Activated T-helper 1 cell treated with anti-CD3 and anti-CD28 coated beads, Interleukin-12 subunit alpha, Interleukin-12 subunit beta, Interleukin-2, Interleukin-4 antibody, amounts not matched to agents 30 ng/mL and 10 ng/mL and 1 ng/mL, durations not matched to agents 14 hours and 24 hours and 36 hours (primary cell): ENCODE measurements at regions not wholly inside any gene's neighbourhood (a gene's known extent, or its start where the extent isn't known, plus 50 kb on each side); places are given as distances from the start of the nearest gene placed in this dataset.

Experiments used
- DNase-seq: peaks from one replicate; pipeline ENCODE4 v3.0.0; 2021; ENCODE audit warnings: low spot score
- H3K27ac Mint-ChIP-seq: one replicate; pipeline ENCODE4 v1.8.0; 2021; ENCODE audit warnings: mild to moderate bottlenecking, mixed read lengths
- H3K27me3 Mint-ChIP-seq: one replicate; pipeline ENCODE4 v1.8.0; 2022; ENCODE audit warnings: mild to moderate bottlenecking, moderate library complexity, mixed read lengths; ENCODE audit not compliant: insufficient read depth
- H3K36me3 Mint-ChIP-seq: one replicate; pipeline ENCODE4 v1.8.0; 2021; ENCODE audit warnings: low read depth, mixed read lengths
- H3K4me1 Mint-ChIP-seq: one replicate; pipeline ENCODE4 v1.8.0; 2021; ENCODE audit warnings: low read depth, mixed read lengths
- H3K4me3 Mint-ChIP-seq: one replicate; pipeline ENCODE4 v1.8.0; 2021; ENCODE audit warnings: mild to moderate bottlenecking, moderate library complexity, mixed read lengths
- H3K9me3 Mint-ChIP-seq: one replicate; pipeline ENCODE4 v1.8.0; 2021; ENCODE audit warnings: mixed read lengths
- intact Hi-C: fragments of 100-400 bp; cut with micrococcal nuclease; formaldehyde crosslinking; loops from one replicate; pipeline ENCODE4 v1.15.1; 2024

GRCh38 chr11:19598456-19598855 is 114.2 kb upstream of the NAV2 start:
- intact Hi-C loops = no loop called here
- no peak overlapping the region for H3K27ac Mint-ChIP-seq
- no peaks in the 10 kb centered on the region for H3K4me1 Mint-ChIP-seq
- no peak for DNase-seq
- no peaks in the 10 kb centered on the region for H3K36me3 Mint-ChIP-seq
- no peaks in the 10 kb centered on the region for H3K9me3 Mint-ChIP-seq
- no peaks in the 10 kb centered on the region for H3K27me3 Mint-ChIP-seq
- no peak overlapping the region for H3K4me3 Mint-ChIP-seq

DNA sequence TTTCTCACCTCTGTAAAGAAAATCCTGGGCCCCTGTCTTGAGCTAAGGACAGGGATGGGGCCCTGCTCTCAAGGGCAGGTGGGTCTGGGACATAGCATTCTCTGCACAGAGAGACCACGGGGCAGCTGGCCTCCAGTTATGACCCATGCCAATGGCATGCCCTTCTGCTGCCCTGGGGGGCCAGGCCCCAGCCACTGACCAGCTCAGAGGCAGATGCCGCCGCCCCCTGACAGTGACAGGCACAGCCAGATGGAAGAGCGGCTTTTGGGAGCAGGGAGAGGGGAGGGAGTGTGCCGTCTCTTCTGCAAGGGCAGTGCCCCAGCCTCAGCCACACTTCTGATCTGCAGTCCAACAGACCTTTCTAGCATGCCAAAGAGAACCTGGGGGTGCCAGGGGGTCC is 114.8 kb upstream of the NAV2 start:
- Mint-ChIP-seq H3K4me1 (no peaks in the 10 kb centered on the region), H3K36me3 (no peaks in the 10 kb centered on the region), H3K4me3 (no peak overlapping the region), H3K27me3 (no peaks in the 10 kb centered on the region), H3K27ac (no peak overlapping the region), H3K9me3 (no peaks in the 10 kb centered on the region)
- DNase-seq = no peak
- intact Hi-C loops = no loop called here

GRCh38 chr11:19597206-19597605 is 115.4 kb upstream of the NAV2 start:
- H3K27ac Mint-ChIP-seq = no peak overlapping the region
- no peak for DNase-seq
- no peaks in the 10 kb centered on the region for H3K9me3 Mint-ChIP-seq
- intact Hi-C loops = no loop called here
- H3K27me3 Mint-ChIP-seq = no peaks in the 10 kb centered on the region
- H3K4me3 Mint-ChIP-seq = no peak overlapping the region
- H3K36me3 Mint-ChIP-seq = no peaks in the 10 kb centered on the region
- no peaks in the 10 kb centered on the region for H3K4me1 Mint-ChIP-seq

GRCh38 chr11:19595840-19596751 is 116.5 kb upstream of the NAV2 start:
- Mint-ChIP-seq H3K27ac (no peak overlapping the region), H3K4me1 (no peaks in the 10 kb centered on the region), H3K36me3 (no peaks in the 10 kb centered on the region), H3K9me3 (no peaks in the 10 kb centered on the region), H3K4me3 (no peak overlapping the region), H3K27me3 (no peaks in the 10 kb centered on the region)
- DNase-seq = no peak
- intact Hi-C loops = no loop called here

DNA sequence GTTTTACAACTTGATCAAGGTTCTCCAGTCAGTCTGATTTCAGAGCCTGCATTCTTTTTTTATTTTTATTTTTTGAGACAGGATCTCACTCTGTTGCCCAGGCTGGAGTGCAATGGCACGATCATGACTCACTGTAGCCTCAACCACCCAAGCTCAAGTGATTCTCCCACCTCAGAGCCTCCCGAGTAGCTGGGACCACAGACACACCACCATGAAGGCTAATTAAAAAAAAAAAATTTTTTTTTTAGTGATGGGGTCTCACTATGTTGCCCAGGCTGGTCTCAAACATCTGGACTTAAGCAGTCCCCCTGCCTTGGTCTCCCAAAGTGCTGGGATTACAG is 117.2 kb upstream of the NAV2 start:
- intact Hi-C loops = no loop called here
- Mint-ChIP-seq H3K9me3 (no peaks in the 10 kb centered on the region), H3K4me3 (no peak overlapping the region), H3K27ac (no peak overlapping the region), H3K27me3 (no peaks in the 10 kb centered on the region), H3K4me1 (no peaks in the 10 kb centered on the region), H3K36me3 (no peaks in the 10 kb centered on the region)
- no peak for DNase-seq

GRCh38 chr11:19594326-19594725 is 118.3 kb upstream of the NAV2 start:
- H3K27me3 Mint-ChIP-seq = no peaks in the 10 kb centered on the region
- H3K36me3 Mint-ChIP-seq = no peaks in the 10 kb centered on the region
- intact Hi-C loops = no loop called here
- no peak overlapping the region for H3K4me3 Mint-ChIP-seq
- no peaks in the 10 kb centered on the region for H3K9me3 Mint-ChIP-seq
- H3K27ac Mint-ChIP-seq = no peak overlapping the region
- H3K4me1 Mint-ChIP-seq = no peaks in the 10 kb centered on the region
- no peak for DNase-seq

- Mint-ChIP-seq H3K36me3 (no peaks in the 10 kb centered on the region), H3K4me3 (no peak overlapping the region), H3K27me3 (no peaks in the 10 kb centered on the region), H3K4me1 (no peaks in the 10 kb centered on the region), H3K27ac (no peak overlapping the region), H3K9me3 (no peaks in the 10 kb centered on the region)
- intact Hi-C loops = no loop called here
- DNase-seq = no peak
These were observed 119.8 kb upstream of the NAV2 start for GRCh38 chr11:19592842-19593241.

- H3K27me3 Mint-ChIP-seq = no peaks in the 10 kb centered on the region
- intact Hi-C loops = no loop called here
- no peaks in the 10 kb centered on the region for H3K36me3 Mint-ChIP-seq
- H3K4me1 Mint-ChIP-seq = no peaks in the 10 kb centered on the region
- no peak for DNase-seq
- H3K9me3 Mint-ChIP-seq = no peaks in the 10 kb centered on the region
- no peak overlapping the region for H3K27ac Mint-ChIP-seq
- no peak overlapping the region for H3K4me3 Mint-ChIP-seq
These were observed 122.9 kb upstream of the NAV2 start for GRCh38 chr11:19589567-19590260.

DNA sequence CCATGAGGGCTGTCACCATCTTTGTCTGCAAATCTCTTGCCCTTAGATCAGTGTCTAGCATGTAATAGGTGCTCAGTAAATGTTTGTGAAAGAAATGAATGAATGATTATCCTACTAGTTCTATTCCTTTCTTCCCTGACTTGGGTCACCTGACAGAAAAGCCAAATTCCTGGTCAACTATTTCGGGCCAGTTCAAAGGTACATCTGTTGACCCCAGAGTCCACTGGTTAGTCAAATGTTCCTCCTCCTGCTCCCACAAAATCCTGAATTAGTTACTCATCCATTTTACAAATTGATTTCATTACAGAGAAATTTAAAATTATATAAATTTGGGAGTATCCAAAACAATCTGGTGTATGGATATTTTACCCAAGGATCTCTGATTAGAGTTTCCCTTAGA is 124.7 kb upstream of the NAV2 start:
- H3K4me1 Mint-ChIP-seq = no peaks in the 10 kb centered on the region

GRCh38 chr11:19580646-19581045 is 132.0 kb upstream of the NAV2 start:
- no peak overlapping the region for H3K27ac Mint-ChIP-seq
- no peaks in the 10 kb centered on the region for H3K4me1 Mint-ChIP-seq
- peaks cover 4% of the 10 kb centered on the region for H3K9me3 Mint-ChIP-seq
- H3K4me3 Mint-ChIP-seq = no peak overlapping the region
- no peaks in the 10 kb centered on the region for H3K36me3 Mint-ChIP-seq
- no peaks in the 10 kb centered on the region for H3K27me3 Mint-ChIP-seq
- intact Hi-C loops = no loop called here
- no peak for DNase-seq

More for the DNA sequence above, 124.7 kb upstream of the NAV2 start:
- intact Hi-C loops = no loop called here
- peaks cover 4% of the 10 kb centered on the region for H3K9me3 Mint-ChIP-seq
- no peak for DNase-seq
- H3K36me3 Mint-ChIP-seq = no peaks in the 10 kb centered on the region
- H3K27ac Mint-ChIP-seq = no peak overlapping the region
- no peak overlapping the region for H3K4me3 Mint-ChIP-seq
- H3K27me3 Mint-ChIP-seq = no peaks in the 10 kb centered on the region

DNA sequence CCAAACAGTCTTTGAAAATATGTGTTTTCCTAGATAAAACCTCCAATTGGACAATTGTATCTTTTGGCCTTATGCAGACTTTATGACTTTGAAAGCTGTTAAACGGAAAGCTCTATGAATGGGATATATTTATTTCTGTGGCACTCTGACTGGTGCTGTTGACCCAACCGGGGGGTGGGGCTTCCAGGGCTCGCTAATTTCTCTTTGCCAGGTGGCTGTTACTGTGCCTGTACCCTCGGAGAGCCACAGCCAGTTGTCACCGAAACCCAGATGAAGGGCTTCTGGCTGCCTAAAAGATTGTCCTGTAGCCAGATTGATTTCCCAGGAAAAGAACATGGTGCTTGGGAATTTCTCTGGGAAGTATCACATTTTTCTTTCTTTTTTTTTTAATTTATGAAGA is 132.7 kb upstream of the NAV2 start:
- DNase-seq = no peak
- Mint-ChIP-seq H3K27me3 (no peaks in the 10 kb centered on the region), H3K4me1 (no peaks in the 10 kb centered on the region), H3K4me3 (no peak overlapping the region), H3K27ac (no peak overlapping the region), H3K9me3 (peaks cover 4% of the 10 kb centered on the region), H3K36me3 (no peaks in the 10 kb centered on the region)
- intact Hi-C loops = no loop called here

GRCh38 chr11:19578871-19579270 is 133.8 kb upstream of the NAV2 start:
- no peaks in the 10 kb centered on the region for H3K36me3 Mint-ChIP-seq
- no peak overlapping the region for H3K27ac Mint-ChIP-seq
- no peak overlapping the region for H3K4me3 Mint-ChIP-seq
- intact Hi-C loops = no loop called here
- no peaks in the 10 kb centered on the region for H3K27me3 Mint-ChIP-seq
- H3K4me1 Mint-ChIP-seq = no peaks in the 10 kb centered on the region
- no peaks in the 10 kb centered on the region for H3K9me3 Mint-ChIP-seq
- DNase-seq = no peak

GRCh38 chr11:19577976-19578619 is 134.5 kb upstream of the NAV2 start:
- Mint-ChIP-seq H3K4me3 (no peak overlapping the region), H3K9me3 (no peaks in the 10 kb centered on the region), H3K27ac (no peak overlapping the region), H3K4me1 (no peaks in the 10 kb centered on the region), H3K36me3 (no peaks in the 10 kb centered on the region), H3K27me3 (peaks cover under 1% of the 10 kb centered on the region)
- no peak for DNase-seq
- intact Hi-C loops = no loop called here
